ENCODE measurements at regions not wholly inside any gene's neighbourhood (a gene's known extent, or its start where the extent isn't known, plus 50 kb on each side); places are given as distances from the start of the nearest gene placed in this dataset.

DNA sequence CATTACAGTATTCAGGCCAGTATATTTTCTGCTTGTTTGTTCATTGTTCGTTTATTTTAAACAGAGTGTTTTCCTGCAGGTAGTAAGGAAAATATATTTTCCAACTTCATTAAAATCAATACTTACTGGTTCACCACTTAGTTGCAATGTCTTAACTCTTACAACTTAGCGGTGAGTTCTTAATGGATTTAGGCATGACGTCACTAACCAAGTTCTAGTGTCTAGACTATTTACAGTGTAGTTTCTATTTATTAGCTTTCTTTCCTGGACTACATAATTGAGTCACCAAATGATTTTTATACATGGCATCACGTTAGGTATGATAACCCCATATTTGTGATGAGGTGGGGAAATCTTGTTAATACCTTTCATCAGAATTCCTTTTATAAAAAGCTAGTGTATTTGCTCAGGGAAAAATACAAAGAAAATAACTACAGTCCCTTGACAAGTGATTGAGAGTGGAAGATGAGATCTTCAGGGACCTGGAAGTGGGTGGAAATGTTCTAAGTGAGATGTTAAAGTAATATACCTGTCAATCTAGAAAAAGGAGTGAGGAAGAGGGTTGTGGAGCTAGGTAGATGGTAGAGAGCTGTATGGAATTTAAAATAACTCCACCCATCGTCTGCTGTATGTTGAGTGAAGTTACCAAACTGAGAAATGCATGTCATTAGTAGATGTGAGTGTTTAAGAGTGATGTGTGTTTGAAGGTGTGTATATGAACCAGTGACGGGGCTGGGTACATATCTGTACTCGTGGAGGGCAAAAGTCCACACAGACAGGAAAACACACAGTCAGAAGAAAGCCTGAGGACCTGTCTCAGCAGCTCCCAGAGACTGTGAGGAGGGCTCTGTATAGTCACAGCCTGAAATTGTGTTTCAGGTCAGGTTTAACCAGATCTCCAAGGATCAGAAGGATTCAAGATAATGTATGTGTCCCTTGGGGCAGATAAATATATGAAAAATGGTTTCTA is 197.6 kb upstream of the ADAMTS5 start:
- peak in 2 of 4 donors; percentile 5 to 17 for DNase-seq (ENCODE audit: low read depth in 4 of 4, low spot score in 3 of 4)

DNA sequence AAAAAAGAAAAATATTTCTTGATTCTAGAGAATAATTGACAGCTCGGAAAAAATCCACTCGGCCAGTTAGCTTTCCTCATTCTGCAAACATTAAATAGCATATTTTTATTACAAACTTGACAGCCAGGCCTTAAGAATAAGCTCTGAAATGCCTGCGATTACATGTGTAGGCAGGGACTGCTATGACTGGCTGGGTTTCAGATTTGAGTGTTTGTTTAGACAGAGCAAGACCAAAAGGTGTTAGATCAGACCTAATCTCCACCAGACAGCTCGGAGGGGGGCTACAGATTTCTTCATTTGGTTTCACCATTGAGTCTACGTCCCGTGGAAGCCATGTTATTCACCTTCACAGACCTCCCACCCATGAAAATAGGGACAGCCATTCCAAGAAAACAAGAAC is 192.1 kb upstream of the ADAMTS5 start:
- DNase-seq (ENCODE audit: low read depth in 4 of 4, low spot score in 3 of 4): no peak

DNA sequence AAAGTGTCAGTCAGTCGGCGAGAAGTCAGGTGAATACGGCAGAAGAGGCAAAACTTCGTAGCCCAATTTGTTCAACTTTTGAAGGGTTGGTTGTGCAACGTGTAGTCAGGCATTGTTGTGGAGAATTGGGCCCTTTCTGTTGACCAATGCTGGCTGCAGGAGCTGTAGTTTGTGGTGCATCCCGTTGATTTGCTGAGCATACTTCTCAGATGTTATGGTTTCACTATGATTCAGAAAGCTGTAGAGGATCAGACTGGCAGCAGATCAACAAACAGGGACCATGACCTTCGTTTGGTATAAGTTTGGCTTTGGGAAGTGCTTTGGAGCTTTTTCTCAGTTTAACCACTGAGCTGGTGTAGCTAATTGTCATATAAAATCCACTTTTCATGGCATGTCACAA is 190.2 kb upstream of the ADAMTS5 start:
- DNase-seq (ENCODE audit: low read depth in 4 of 4, low spot score in 3 of 4): no peak

DNA sequence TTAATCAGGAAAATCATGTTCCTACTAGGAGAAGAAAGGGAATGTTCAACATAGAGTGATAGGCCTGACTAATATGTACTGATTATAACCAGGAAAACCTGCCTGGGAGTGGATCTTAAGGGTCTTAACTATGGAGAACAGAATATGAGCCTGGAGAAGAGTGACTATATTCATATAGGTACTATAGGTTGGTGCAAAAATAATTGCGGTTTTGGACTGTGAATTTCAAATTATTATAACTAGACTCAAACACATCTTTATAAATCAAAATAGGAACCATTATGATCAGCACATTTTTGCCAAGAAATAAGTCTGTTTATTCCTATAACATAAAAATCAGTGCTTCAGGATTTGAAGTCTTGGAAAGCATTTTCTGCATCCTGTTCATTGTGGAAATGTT is 189.8 kb upstream of the ADAMTS5 start:
- no peak for DNase-seq (ENCODE audit: low read depth in 4 of 4, low spot score in 3 of 4)

DNA sequence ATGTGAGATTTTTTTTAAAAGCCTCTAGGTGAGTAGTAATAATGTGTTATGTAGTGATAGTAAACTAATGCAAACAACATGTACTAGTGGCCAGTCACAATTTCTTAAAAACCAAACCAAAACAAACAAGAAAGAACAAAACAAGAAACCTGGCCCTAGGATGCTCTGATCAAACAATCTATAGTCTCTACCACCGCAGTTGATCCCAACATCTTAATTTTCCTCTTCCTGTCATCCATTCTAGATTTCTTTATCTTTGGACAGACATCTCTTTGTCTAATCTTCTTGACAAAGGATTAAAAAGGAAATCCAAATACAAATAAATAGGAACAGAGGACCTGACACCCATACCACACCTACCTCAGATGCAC is 188.2 kb upstream of the ADAMTS5 start:
- no peak for DNase-seq (ENCODE audit: low read depth in 4 of 4, low spot score in 3 of 4)

DNA sequence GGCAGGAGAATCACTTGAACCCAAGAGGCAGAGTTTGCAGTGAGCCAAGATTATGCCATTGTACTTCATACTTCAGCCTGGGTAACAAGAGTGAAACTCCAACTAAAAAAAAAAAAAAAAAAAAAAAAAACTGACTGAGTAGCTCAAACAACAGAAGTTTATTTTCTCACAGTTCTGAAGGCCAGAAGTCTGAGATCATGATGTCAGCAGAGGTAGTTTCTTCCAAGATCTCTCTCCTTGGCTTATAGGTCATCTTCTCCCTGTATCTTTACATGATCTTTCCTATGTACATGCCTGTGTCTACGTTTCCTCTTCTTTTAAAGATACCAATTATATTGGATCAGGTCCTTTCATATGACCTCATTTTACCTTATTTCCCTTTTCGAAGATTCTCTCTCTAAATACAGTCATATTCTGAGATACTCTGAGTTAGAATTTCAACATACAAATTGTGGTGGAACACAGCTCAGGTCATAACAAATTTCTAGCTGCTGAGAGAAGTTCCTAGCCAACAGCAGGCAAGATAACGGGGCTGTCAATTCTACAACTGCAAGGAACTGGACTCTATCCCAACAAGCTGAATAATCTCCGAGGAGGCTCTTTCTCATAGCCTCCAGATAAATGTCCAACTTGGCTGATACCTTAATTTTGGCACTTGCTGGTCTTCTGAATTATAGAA is 187.7 kb upstream of the ADAMTS5 start:
- DNase-seq (ENCODE audit: low read depth in 4 of 4, low spot score in 3 of 4): no peak

DNA sequence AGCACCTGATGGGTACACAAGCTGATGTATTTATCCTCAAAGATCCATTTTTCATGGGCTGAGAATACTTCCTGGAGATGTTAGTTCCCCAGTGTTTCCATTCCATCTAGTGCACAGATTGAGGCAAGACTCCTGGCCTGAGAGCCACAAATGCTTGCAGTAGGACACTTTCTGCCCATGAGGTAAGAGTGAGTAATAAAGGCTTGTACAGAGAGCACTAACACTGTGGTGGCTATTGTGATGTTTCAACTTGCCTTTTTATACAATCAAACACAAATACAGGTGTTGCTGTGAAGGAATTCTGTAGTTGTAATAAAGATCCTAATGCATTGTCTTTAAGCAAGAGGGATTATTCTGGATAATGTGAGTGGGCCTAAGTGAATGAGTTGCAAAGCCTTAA is 186.1 kb upstream of the ADAMTS5 start:
- DNase-seq (ENCODE audit: low read depth in 4 of 4, low spot score in 3 of 4): no peak

DNA sequence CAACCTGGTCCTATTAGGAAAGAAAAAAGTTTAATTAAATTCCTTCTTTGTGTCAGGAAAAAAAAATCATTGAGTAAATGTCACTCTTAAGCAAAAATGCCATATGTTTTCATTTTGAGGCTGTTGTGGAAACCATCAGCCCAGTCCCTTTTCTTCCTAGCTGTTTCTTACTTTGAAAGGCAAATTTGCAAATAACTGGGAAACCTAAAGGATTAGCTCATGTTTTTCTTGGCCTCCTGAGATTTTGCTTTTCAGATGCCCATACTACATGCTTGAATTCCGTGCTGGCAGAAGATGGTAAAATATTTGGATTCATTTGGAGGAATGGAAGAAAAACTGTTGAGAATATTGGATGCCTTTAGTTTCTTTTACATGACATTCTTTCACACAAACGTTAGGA is 182.1 kb upstream of the ADAMTS5 start:
- no peak for DNase-seq (ENCODE audit: low read depth in 4 of 4, low spot score in 3 of 4)

DNA sequence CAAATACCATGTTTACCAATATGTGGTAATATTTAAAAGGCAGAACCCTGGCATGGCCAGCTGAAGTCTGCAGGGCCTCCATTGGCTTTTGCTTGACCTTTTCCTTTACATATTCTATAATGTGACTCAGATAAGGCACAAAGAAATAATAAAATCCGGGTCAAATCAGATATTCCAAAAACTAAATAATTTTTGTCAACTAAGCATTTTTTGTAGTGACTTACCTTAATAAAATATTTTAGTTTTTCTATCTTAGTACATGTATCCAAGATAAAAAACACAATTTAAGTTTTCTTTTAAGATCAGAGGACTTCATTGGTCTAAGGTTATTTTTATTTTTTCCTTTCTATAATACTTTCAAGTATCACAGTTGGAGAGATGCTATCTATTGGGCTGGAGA is 179.4 kb upstream of the ADAMTS5 start:
- DNase-seq (ENCODE audit: low read depth in 4 of 4, low spot score in 3 of 4): no peak

DNA sequence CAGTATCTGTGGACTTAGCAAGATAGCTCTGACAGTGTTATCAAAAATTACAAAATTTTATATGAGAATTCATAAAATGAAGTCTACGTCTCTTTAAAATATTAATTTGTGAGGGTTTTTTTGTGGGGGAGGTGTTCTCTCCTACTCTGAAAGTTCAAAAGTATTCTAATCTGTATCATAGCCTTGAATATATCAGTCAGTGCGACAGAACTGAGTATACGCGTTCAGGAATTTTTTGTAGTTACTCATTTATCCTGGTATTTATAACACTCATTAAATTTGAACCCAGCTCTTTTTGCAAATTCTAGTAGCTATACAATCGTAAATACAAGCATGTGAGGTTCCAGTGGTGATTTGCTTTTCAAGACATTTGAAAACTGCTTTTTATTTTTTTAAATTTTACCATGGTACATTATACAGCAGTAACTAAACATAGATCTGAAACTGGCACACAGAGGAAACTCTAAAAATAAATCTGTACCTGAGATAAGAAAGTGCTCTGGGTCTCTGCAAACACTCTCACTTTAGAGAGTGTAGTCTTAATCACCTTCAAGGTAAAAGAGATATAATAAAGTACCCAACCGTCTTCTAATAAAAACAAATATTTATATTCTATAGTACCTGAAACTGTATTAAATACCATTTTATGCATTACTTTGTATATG is 178.4 kb upstream of the ADAMTS5 start:
- no peak for DNase-seq (ENCODE audit: low read depth in 4 of 4, low spot score in 3 of 4)

DNA sequence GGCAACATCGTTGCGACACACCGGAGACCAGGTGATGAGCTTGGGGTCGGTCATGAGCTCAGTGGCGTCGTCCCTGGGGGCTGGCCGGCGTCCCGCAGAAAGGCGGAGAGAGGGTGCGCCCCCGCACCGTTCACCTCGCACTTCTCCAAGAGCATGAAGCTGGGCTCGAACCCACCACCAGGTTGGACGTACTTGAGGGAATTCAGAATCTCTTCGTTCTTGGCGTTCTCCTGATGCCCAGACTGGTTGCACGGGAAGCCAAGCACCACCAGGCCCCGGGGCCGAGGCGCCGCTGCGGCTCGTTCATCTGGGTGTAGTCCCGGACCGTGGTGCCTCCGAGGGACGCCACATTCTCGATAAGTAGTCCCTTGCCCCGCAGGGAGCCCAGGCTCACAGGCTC is 176.6 kb upstream of the ADAMTS5 start:
- DNase-seq (ENCODE audit: low read depth in 4 of 4, low spot score in 3 of 4): no peak

DNA sequence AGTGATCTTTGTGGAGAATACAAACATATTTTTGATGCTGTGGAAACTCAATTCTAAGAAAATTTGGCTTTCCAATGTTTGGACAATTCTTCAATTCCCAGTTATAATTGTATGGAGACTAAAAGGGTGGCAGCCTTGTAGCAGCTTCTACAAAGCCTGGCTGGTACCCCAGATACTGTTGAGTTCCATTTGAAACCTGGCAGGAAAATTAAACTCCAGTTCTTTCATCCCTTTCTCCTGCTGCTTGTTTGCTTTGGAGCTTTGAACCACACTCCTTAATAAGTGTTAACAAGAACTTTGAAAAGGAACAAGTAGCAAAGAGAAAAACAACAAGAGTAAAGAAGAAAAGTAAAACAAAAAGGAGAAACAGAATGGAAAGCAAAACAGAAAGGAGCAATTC is 172.6 kb upstream of the ADAMTS5 start:
- no peak for DNase-seq (ENCODE audit: low read depth in 4 of 4, low spot score in 3 of 4)

DNA sequence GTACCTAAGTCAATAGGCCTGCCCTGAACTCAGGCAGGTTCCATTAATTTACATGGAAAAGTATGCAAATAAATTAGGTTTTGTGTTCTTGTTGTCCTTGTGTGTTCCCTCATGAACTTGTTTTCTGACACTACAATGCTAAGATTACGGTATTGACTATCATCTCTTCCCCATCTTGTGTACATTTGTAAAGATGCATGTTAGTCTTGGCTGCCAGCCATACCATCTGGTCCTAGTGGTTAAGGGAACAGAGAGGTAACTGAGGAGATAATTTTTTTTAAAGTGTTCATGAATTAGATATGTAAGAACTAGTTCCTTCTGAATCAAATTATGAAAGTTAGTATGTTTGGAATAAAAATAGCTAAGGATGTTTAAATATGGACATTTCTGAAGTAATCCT is 167.6 kb upstream of the ADAMTS5 start:
- no peak for DNase-seq (ENCODE audit: low read depth in 4 of 4, low spot score in 3 of 4)

DNA sequence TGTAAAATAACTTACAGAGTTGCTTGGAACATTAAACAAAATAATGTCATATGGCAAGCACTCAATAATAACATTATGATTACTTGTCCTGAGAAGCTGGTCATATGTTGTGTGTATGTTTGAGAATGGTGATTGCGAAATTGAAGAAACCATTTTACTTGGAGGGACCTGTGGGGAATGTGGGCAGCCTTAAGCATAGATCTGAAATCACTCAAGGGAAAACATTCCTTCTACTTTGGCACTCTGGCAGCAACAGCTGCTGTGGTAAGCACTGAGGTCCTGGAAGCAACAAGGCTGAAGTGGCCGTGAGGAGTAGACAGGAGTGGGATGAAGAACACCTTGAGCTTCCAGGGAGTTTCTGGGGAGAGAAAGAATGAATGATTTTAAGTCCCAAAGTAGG is 165.4 kb upstream of the ADAMTS5 start:
- no peak for DNase-seq (ENCODE audit: low read depth in 4 of 4, low spot score in 3 of 4)

DNA sequence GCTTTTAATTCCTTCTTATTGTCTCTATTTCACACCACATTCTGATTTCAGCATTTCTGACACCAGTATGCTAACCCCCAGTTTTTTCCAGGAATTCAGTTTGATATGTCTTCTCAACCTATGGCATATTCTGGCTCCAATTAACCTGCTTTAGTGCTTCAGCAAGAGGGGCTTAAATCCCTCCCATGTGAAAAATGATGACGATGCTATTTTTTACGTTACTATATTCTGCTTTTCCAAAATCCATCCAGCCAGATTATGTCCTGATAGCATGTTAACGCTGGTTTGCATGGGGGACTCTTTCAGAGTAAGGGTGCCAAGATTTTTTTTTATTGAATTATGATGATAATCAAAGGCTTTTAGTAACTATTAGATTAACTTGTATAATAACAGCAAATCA is 163.3 kb upstream of the ADAMTS5 start:
- no peak for DNase-seq (ENCODE audit: low read depth in 4 of 4, low spot score in 3 of 4)

DNA sequence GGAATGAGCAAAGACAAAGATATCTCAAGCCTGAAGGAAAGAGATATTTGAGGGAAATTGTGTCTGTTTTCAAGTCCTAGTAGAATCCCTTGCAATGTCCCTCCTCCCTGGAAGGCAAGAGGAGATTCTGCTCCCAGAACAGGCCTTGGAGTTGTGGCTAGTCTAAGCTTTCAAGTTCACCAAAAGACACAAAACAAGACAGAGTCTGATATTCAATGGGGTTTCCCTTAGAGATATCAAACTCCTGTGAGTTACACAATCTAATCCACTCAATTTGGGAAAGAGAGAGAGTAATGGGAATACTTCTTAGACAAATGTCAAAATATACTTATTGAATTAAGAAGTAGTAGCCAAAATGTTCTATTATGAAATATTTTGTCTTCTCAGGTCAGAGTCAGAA is 162.8 kb upstream of the ADAMTS5 start:
- DNase-seq (ENCODE audit: low read depth in 4 of 4, low spot score in 3 of 4): no peak

DNA sequence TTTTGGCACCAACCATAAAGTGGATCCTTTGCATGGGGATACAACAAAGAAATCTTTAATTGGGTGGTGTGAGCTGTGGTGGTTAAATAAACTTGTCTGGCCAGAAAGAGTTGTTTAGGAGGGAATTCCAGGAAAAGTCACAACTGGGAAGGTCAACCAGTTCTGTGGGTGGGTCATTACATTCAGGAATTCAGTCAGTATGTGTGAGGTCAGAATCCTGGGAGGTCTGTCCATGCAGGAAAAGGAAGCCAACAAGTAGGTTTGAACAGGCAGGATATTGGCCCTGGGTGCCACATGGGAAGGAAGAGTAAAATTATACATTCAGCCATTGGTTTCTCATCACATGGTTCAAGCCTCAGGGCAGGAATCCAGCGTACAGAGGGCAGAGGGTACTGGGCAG is 162.3 kb upstream of the ADAMTS5 start:
- no peak for DNase-seq (ENCODE audit: low read depth in 4 of 4, low spot score in 3 of 4)

DNA sequence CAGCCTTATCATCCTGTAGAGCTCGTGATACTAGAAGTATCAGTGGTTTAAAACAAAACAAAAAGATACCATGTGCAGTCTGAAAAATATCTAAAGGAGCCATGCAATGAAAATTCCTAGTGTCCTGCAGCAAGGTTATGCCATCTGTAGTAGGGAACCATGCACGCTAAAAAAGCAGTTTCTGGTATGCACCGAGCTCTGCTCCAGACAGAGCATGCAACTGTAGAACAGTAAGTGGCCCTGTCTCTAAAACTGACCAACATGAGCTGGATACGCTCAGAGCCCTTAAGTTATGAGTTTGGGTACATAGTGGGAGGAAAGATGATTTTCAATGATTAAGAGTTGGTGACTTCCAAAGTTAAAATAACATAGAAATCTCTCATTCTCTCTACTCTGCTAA is 159.3 kb upstream of the ADAMTS5 start:
- DNase-seq (ENCODE audit: low read depth in 4 of 4, low spot score in 3 of 4): no peak

DNA sequence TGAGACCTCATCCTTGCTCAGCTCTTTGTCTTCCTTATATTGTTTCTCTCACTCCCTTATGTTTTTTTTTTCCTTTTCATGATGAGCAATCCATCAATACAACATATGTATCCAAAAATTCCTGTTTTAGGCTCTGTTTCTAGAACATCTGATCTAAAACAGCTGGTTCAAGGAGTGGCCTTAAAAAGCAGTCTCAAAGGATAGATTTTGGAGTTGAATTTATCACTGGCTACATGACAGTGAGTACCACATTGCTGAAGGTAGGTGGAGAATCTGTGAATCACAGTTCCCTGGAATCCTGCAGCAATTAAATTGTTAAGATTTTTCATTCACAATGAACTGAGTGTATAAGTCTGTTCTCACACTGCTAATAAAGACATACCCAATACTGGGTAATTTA is 155.8 kb upstream of the ADAMTS5 start:
- no peak for DNase-seq (ENCODE audit: low read depth in 4 of 4, low spot score in 3 of 4)

DNA sequence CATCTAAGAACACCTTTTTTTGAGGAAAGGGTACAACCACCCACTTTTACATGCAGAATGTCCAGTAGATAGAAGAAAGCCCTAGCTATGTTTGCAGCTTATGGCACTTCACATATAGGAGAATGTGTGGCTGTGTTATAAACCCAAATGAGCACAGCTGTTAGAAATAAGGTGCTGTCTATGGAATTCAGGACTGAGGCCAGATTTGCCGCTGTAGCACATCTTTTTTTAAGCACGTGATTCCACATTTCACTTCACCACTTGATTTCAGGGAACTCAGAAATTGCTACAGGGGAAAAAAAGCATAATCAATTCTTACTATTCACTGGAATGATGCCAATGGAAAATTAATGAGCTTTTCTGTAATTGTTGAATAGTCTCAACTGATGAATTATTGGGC is 147.2 kb upstream of the ADAMTS5 start:
- DNase-seq (ENCODE audit: low read depth in 4 of 4, low spot score in 3 of 4): no peak

DNA sequence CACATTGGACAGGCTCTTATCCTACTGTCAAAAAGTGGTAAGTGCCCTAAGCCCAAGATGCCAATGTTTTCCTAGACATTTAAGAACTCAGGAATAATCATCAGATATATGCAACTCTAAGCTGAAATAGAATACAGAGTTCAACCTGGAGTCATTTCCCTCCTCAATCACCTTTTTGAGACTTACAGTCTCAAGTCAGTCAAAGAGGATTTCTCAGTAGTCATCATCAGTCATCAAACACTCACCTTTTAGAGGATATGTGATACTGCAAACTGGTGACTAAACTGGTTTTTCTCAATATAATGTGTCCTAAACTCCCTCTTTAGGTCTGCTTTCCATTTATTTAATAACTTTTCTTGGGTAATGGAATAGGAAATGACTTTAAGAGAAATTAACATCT is 145.3 kb upstream of the ADAMTS5 start:
- no peak for DNase-seq (ENCODE audit: low read depth in 4 of 4, low spot score in 3 of 4)

DNA sequence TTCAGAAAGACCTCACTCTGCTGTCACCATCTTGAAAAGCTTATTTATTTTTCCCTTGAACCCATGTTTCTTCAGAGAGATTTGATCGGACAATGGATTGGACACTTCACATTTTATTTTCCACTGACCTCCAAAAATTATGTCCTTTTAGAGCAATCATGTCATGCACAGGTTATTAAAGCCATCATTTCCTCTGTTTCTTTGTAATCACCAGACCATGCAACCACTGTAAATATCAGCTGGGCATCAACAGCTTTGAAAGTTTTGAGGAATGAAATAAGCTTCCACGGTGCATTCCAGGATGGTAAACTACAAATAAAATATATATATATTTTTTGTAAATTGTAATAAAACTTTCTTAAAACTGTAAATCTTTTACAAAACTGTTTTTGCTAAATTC is 144.1 kb upstream of the ADAMTS5 start:
- DNase-seq (ENCODE audit: low read depth in 4 of 4, low spot score in 3 of 4): no peak
